Glutamatergic neuron (in vitro differentiated cells): ENCODE measurements at regions not wholly inside any gene's neighbourhood (a gene's known extent, or its start where the extent isn't known, plus 50 kb on each side); places are given as distances from the start of the nearest gene placed in this dataset.
A peak's percentile ranks its signal among the peaks of the same experiment; 100 is the strongest.

ENCODE experiments used
- DNase-seq: peaks from one replicate; pipeline ENCODE4 v3.0.0; 2022
- H3K27ac Mint-ChIP-seq: one replicate; pipeline ENCODE4 v1.8.0; 2020; ENCODE audit warnings: mild to moderate bottlenecking, mixed read lengths, inconsistent platforms; ENCODE audit not compliant: unreplicated experiment
- H3K27me3 Mint-ChIP-seq: one replicate; pipeline ENCODE4 v1.8.0; 2020; ENCODE audit warnings: mild to moderate bottlenecking, moderate library complexity, mixed read lengths, inconsistent platforms; ENCODE audit not compliant: unreplicated experiment
- H3K36me3 Mint-ChIP-seq: one replicate; pipeline ENCODE4 v1.8.0; 2020; ENCODE audit warnings: mild to moderate bottlenecking, mixed read lengths, inconsistent platforms; ENCODE audit not compliant: unreplicated experiment
- H3K4me1 Mint-ChIP-seq: one replicate; pipeline ENCODE4 v1.8.0; 2020; ENCODE audit warnings: mild to moderate bottlenecking, low read depth, mixed read lengths, inconsistent platforms; ENCODE audit not compliant: unreplicated experiment
- H3K4me3 Mint-ChIP-seq: one replicate; pipeline ENCODE4 v1.8.0; 2020; ENCODE audit warnings: mild to moderate bottlenecking, mixed read lengths, inconsistent platforms; ENCODE audit not compliant: unreplicated experiment
- H3K9me3 Mint-ChIP-seq: one replicate; pipeline ENCODE4 v1.8.0; 2020; ENCODE audit warnings: mild to moderate bottlenecking, moderate library complexity, mixed read lengths, inconsistent platforms; ENCODE audit not compliant: unreplicated experiment
- CTCF ChIP-seq: fragments of 200-600 bp; sonication (generic); IDR thresholded peaks from one replicate; pipeline ENCODE4 v1.5.0; 2021; ENCODE audit not compliant: partially characterized antibody, unreplicated experiment

- Mint-ChIP-seq H3K27me3 (no peaks in the 10 kb centered on the region), H3K36me3 (no peaks in the 10 kb centered on the region), H3K4me3 (no peak overlapping the region), H3K27ac (no peak overlapping the region), H3K9me3 (no peaks in the 10 kb centered on the region), H3K4me1 (peaks cover 2% of the 10 kb centered on the region)
- no peak for TF ChIP-seq CTCF
- DNase-seq = no peak
Observed at GRCh38 chr12:14190694-14191093, 174.8 kb upstream of the ATF7IP start.

- Mint-ChIP-seq H3K27me3 (no peaks in the 10 kb centered on the region), H3K36me3 (no peaks in the 10 kb centered on the region), H3K4me1 (no peaks in the 10 kb centered on the region), H3K27ac (no peak overlapping the region), H3K9me3 (no peaks in the 10 kb centered on the region), H3K4me3 (no peak overlapping the region)
- TF ChIP-seq CTCF = no peak
- DNase-seq = no peak
Observed at GRCh38 chr12:14191612-14192011, 173.9 kb upstream of the ATF7IP start.

GRCh38 chr12:14193639-14194038, 171.8 kb upstream of the ATF7IP start:
- Mint-ChIP-seq H3K27me3 (no peaks in the 10 kb centered on the region), H3K4me1 (no peaks in the 10 kb centered on the region), H3K9me3 (no peaks in the 10 kb centered on the region), H3K27ac (no peak overlapping the region), H3K36me3 (no peaks in the 10 kb centered on the region), H3K4me3 (no peak overlapping the region)
- no peak for TF ChIP-seq CTCF
- DNase-seq = peak; percentile 32

GRCh38 chr12:14194572-14194971, 170.9 kb upstream of the ATF7IP start:
- Mint-ChIP-seq H3K4me3 (no peak overlapping the region), H3K4me1 (no peaks in the 10 kb centered on the region), H3K36me3 (no peaks in the 10 kb centered on the region), H3K27ac (no peak overlapping the region), H3K27me3 (no peaks in the 10 kb centered on the region), H3K9me3 (no peaks in the 10 kb centered on the region)
- DNase-seq = no peak
- TF ChIP-seq CTCF = no peak

- TF ChIP-seq CTCF = no peak
- H3K4me3 Mint-ChIP-seq = no peak overlapping the region
- no peak overlapping the region for H3K27ac Mint-ChIP-seq
- DNase-seq = no peak
- H3K9me3 Mint-ChIP-seq = no peaks in the 10 kb centered on the region
- no peaks in the 10 kb centered on the region for H3K27me3 Mint-ChIP-seq
- no peaks in the 10 kb centered on the region for H3K4me1 Mint-ChIP-seq
- no peaks in the 10 kb centered on the region for H3K36me3 Mint-ChIP-seq
Observed at GRCh38 chr12:14199455-14200198, 165.9 kb upstream of the ATF7IP start.
